Adrenal gland (tissue), 9 donors: ENCODE measurements at regions not wholly inside any gene's neighbourhood (a gene's known extent, or its start where the extent isn't known, plus 50 kb on each side); places are given as distances from the start of the nearest gene placed in this dataset.

Experiments used
- DNase-seq, 7 donors: peaks; one replicate each; pipeline ENCODE4 v3.0.0-alpha.2; 2019 to 2020
- H3K27ac ChIP-seq, 5 donors: fragments of 200-600 bp; sonication (generic) in 4 of 5; 1 replicate in 3 of 5; 2 replicates in 2 of 5; pipeline versions ENCODE4 v1.5.1 to v1.8.0; 2016 to 2020; ENCODE audit warnings: mild to moderate bottlenecking in 1 of 5
- H3K27me3 ChIP-seq: fragments of 200-600 bp; 2 replicates; pipeline ENCODE4 v1.8.0; 2021
- H3K36me3 ChIP-seq, 2 donors: fragments of 200-600 bp; replicated peaks in 1 of 2; 1 replicate in 1 of 2; 2 replicates in 1 of 2; pipeline versions ENCODE4 v1.5.1 to v1.8.0; 2018 to 2022
- H3K4me1 ChIP-seq, 2 donors: fragments of 200-600 bp; replicated peaks in 1 of 2; 1 replicate in 1 of 2; 2 replicates in 1 of 2; pipeline versions ENCODE4 v1.5.1 to v1.8.0; 2018 to 2021
- H3K4me3 ChIP-seq, 4 donors: fragments of 200-600 bp; sonication (generic) in 3 of 4; one replicate each; pipeline ENCODE4 v1.5.1; 2016 to 2018
- H3K9me3 ChIP-seq, 3 donors: fragments of 200-600 bp; sonication (generic) in 1 of 3; replicated peaks in 1 of 3; 1 replicate in 2 of 3; 2 replicates in 1 of 3; pipeline versions ENCODE4 v1.5.1 to v1.8.0; 2016 to 2021
- POLR2A ChIP-seq, 2 donors: fragments of 450-650 bp; IDR thresholded peaks; one replicate each; pipeline ENCODE4 v1.6.1; 2017; ENCODE audit warnings: antibody characterized with exemption in 2 of 2, mild to moderate bottlenecking in 2 of 2, moderate library complexity in 1 of 2
- WGBS, 4 donors: extraction: QIAGEN DNeasy Blood & Tissue Kit in 2 of 4; methylation state at CpG; one replicate each; pipeline versions ENCODE4 v1.1.5 to v1.1.7; 2013 to 2017; 5-methylcytosine and 5-hydroxymethylcytosine counted together
- intact Hi-C, 2 donors: fragments of 100-400 bp; cut with DNase I; formaldehyde crosslinking; loops; one replicate each; pipeline versions ENCODE4 v1.14.1 to v1.15.0; 2022 to 2023
- TF ChIP-seq, protein P1 (sequence below), 6 experiments: fragments of 450-650 bp in 4 of 6; fragments of 200-600 bp in 2 of 6; sonication (generic) in 1 of 6; IDR thresholded peaks; 1 replicate in 5 of 6; 2 replicates in 1 of 6; pipeline versions ENCODE4 v1.5.1 to v1.8.0; 2016 to 2021; ENCODE audit warnings: antibody characterized with exemption in 6 of 6, mild to moderate bottlenecking in 2 of 6, moderate library complexity in 1 of 6
- donor health status: healthy with polysubstance abuse.
- donor health status: Bipolar disorder and iron deficiency.
- donor health status: DM: yes; HTN: yes; CAD: no.
- donor health status: DM: no; HTN: no; CAD: no.
- donor health status: DM: no; HTN: no; CAD: no.

DNA sequence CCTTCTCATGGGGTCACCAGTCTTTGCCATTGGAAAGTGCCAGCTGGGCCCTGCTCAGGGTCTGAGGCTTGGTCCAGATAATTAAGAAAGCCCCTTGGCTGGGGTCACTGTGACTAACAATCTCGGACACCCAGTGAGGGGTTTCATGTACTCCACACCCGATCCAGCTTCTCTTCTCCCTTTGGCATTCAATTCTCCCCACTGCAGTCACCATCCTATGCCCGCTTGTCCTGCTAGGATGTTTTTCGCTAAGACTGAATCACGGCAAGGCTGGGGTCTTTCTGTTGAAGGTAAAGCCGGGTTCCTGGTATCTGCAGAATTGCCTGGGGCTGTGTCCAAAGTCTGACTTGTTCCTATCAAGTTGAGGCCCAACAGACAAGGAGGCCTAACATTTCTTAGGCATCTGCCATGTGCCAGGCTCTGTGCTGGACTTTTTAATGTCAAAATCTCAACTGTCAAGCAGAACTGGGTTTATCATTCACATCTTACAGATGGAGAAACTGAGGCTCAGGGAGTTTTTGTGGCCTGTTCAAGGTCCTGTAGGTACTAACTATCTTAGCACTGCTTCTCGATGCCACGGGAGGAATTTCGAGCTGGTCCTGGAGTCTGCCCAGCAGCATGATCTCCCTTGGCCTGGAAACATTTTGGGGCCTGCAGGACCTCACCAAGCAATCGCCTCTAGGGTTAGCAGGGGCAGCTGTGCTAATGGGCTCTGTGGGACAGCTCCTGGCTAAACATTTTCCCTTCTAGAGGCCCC is 142.0 kb upstream of the ALDH1B1 start:
- Histone ChIP-seq H3K27me3 (no peaks in the 10 kb centered on the region), H3K4me3 (no peak overlapping the region), H3K9me3 (no peaks in the 10 kb centered on the region), H3K4me1 (no peaks in the 10 kb centered on the region), H3K27ac (no peak overlapping the region), H3K36me3 (no peaks in the 10 kb centered on the region)
- TF ChIP-seq, protein P1, sequence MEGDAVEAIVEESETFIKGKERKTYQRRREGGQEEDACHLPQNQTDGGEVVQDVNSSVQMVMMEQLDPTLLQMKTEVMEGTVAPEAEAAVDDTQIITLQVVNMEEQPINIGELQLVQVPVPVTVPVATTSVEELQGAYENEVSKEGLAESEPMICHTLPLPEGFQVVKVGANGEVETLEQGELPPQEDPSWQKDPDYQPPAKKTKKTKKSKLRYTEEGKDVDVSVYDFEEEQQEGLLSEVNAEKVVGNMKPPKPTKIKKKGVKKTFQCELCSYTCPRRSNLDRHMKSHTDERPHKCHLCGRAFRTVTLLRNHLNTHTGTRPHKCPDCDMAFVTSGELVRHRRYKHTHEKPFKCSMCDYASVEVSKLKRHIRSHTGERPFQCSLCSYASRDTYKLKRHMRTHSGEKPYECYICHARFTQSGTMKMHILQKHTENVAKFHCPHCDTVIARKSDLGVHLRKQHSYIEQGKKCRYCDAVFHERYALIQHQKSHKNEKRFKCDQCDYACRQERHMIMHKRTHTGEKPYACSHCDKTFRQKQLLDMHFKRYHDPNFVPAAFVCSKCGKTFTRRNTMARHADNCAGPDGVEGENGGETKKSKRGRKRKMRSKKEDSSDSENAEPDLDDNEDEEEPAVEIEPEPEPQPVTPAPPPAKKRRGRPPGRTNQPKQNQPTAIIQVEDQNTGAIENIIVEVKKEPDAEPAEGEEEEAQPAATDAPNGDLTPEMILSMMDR (IDR thresholded peaks at IDR 0.05) = no peak
- TF ChIP-seq POLR2A (IDR thresholded peaks at IDR 0.05) = no peak
- intact Hi-C loops = no loop called here
- WGBS, 4 donors = 81 to 93% (median 88%) methylated on average over 9 to 10 of the region's 10 CpGs
- DNase-seq = no peak

DNA sequence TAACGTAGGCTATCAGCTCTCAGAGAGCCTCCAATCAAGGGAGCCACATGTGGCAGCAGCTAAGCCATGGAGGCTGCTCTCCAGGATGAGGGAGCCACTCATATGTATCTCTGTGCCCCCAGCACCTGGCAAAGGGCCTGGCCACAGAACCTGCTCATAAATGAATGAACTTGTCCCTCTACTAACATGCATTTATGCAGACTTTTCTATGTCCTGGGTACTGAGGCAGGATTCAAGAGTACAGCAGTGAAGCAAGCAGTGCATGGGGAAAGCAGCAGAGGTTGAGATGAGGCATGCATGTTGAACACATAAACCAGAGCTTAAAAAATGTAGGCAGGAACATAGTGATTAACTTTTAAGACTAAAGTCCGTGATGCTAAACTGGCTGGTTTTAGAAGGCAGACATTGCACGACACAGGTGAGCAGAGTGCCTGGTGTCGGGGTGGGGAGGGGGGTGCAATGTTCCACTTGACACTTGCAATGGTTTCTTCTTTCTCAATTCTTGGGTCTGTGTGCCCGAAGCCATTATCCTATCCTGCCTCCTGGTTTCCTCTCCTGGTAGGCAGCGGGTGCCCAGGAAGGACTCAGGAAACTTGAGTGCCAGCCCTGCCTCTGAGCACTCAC is 142.8 kb upstream of the ALDH1B1 start:
- Histone ChIP-seq H3K36me3 (no peaks in the 10 kb centered on the region), H3K9me3 (no peaks in the 10 kb centered on the region), H3K4me1 (no peaks in the 10 kb centered on the region), H3K27ac (no peak overlapping the region), H3K4me3 (no peak overlapping the region), H3K27me3 (no peaks in the 10 kb centered on the region)
- DNase-seq = no peak
- no peak for TF ChIP-seq POLR2A (IDR thresholded peaks at IDR 0.05)
- TF ChIP-seq, protein P1 (IDR thresholded peaks at IDR 0.05) = no peak
- WGBS, 4 donors = 83 to 93% (median 86%) methylated on average over 6 of the region's 6 CpGs
- intact Hi-C loops = no loop called here

DNA sequence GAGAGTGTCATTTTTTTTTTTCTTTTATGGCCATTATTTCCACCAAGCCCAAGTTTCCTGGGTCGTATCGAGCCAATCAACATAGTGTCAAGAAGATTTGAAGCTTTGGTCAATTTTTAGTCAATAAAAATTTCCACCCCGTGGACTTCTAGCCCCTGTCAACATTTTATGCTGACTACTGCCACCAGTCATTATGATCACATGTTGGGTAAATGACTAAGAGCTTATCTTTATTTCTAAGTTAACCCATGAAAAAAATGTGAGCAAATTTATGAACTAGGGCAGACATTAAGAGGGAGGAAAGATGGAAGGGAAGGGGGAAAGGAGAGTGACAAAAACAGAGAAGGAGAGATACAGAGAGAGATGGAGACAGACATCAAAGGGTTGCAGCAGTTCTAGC is 143.5 kb upstream of the ALDH1B1 start:
- TF ChIP-seq, protein P1 (IDR thresholded peaks at IDR 0.05) = no peak
- TF ChIP-seq POLR2A (IDR thresholded peaks at IDR 0.05) = no peak
- no peaks in the 10 kb centered on the region for H3K36me3 ChIP-seq
- H3K27me3 ChIP-seq = no peaks in the 10 kb centered on the region
- intact Hi-C loops = no loop called here
- H3K9me3 ChIP-seq = no peaks in the 10 kb centered on the region
- DNase-seq = no peak
- 77 to 82% (median 81%) methylated on average over 3 of the region's 3 CpGs for WGBS, 4 donors
- no peak overlapping the region for H3K4me3 ChIP-seq
- H3K27ac ChIP-seq = no peak overlapping the region
- no peaks in the 10 kb centered on the region for H3K4me1 ChIP-seq

DNA sequence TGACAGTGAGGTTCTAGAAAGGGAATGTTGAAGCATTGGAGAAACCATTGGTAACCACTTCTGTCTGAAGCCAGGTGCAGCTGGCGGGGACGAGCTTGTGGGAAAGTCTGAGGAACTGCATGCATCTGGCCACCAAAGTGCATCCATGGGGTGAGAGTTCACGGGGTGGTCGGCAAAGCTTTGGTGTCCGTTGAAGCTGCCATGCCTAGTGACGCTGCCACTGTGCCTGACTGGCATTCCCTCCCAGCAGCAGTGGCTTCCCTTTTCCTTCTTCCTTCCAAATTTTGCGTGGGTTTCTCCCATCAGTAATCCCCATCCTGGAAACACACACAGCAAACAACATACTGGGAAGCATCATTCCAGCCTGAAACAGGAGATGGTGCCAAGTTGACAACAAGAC is 145.7 kb upstream of the ALDH1B1 start:
- Histone ChIP-seq H3K27ac (no peak overlapping the region), H3K4me1 (no peaks in the 10 kb centered on the region), H3K9me3 (no peaks in the 10 kb centered on the region), H3K4me3 (no peak overlapping the region), H3K36me3 (no peaks in the 10 kb centered on the region), H3K27me3 (no peaks in the 10 kb centered on the region)
- intact Hi-C loops = no loop called here
- 91 to 98% (median 93%) methylated on average over 7 of the region's 7 CpGs for WGBS, 4 donors
- TF ChIP-seq, protein P1 (IDR thresholded peaks at IDR 0.05) = no peak
- no peak for TF ChIP-seq POLR2A (IDR thresholded peaks at IDR 0.05)
- DNase-seq = no peak
